Panc1 (cell line): ENCODE measurements at regions not wholly inside any gene's neighbourhood (a gene's known extent, or its start where the extent isn't known, plus 50 kb on each side); places are given as distances from the start of the nearest gene placed in this dataset.

Experiments used
- ATAC-seq: fragments of 200-7000 bp; cut with Tn5 transposase; 2 replicates; pipeline ENCODE4 v1.9.1; 2020; ENCODE audit warnings: mild to moderate bottlenecking, moderate library complexity
- BruUV-seq: library from RNA; stranded (reverse); fragments of 400-500 nt; replicated peaks from 2 replicates; lab custom pipeline; 2021; lab: Mats Ljungman, UMichigan
- CTCF ChIA-PET: fragments of 300-600 bp; sonication (Branson Sonifier 250); formaldehyde crosslinking; loops from one replicate; lab custom pipeline; 2022; ENCODE audit warnings: antibody characterized with exemption; lab: Charles Lee
- POLR2A ChIA-PET: fragments of 300-600 bp; sonication (Branson Sonifier 250); formaldehyde crosslinking; loops from one replicate; lab custom pipeline; 2022; ENCODE audit warnings: antibody characterized with exemption; lab: Charles Lee
- DNase-seq: peaks from one replicate; pipeline ENCODE4 v3.0.0-alpha.2; 2010; ENCODE audit warnings: low read depth, low spot score
- H3K27ac ChIP-seq: 2 replicates; pipeline ENCODE4 v1.5.1; 2011; ENCODE audit warnings: mild to moderate bottlenecking, low read length, inconsistent platforms
- H3K27me3 ChIP-seq: fragments of 200-500 bp; sonication (Bioruptor generic); 2 replicates; pipeline ENCODE4 v1.6.0; 2014; ENCODE audit warnings: low read length, inconsistent platforms; ENCODE audit not compliant: control insufficient read depth, insufficient read depth
- H3K36me3 ChIP-seq: fragments of 200-500 bp; sonication (Bioruptor generic); 2 replicates; pipeline ENCODE4 v1.5.1; 2014; ENCODE audit warnings: inconsistent platforms, mild to moderate bottlenecking, low read length, moderate library complexity; ENCODE audit not compliant: control insufficient read depth, insufficient read depth
- H3K4me1 ChIP-seq: 2 replicates; pipeline ENCODE4 v1.5.1; 2011; ENCODE audit warnings: inconsistent platforms, mild to moderate bottlenecking, low read length, moderate library complexity; ENCODE audit not compliant: control insufficient read depth, insufficient read depth
- H3K4me3 ChIP-seq, 2 experiments: 2 replicates each; pipeline ENCODE4 v1.5.1; 2011 to 2012; ENCODE audit warnings: low read depth in 2 of 2, low read length in 2 of 2, mild to moderate bottlenecking in 2 of 2, inconsistent platforms in 1 of 2, moderate library complexity in 1 of 2
- H3K9me3 ChIP-seq: fragments of 200-500 bp; sonication (Bioruptor generic); 2 replicates; pipeline ENCODE4 v1.5.1; 2014; ENCODE audit warnings: low read depth, mild to moderate bottlenecking, inconsistent platforms, low read length, moderate library complexity; ENCODE audit not compliant: control insufficient read depth, insufficient read depth
- CTCF ChIP-seq: fragments of 450-650 bp; IDR thresholded peaks from 2 replicates; pipeline ENCODE4 v1.5.1; 2017; ENCODE audit warnings: mild to moderate bottlenecking
- POLR2AphosphoS5 ChIP-seq: IDR thresholded peaks from 2 replicates; pipeline ENCODE4 v1.6.1; 2012; ENCODE audit warnings: mild to moderate bottlenecking, low read depth, low read length, moderate library complexity
- REST ChIP-seq, 2 experiments: IDR thresholded peaks; 2 replicates each; pipeline ENCODE4 v1.6.1; 2011 to 2012; ENCODE audit warnings: low read depth in 2 of 2, control low read depth in 1 of 2, low read length in 1 of 2, mild to moderate bottlenecking in 1 of 2, moderate library complexity in 1 of 2; ENCODE audit not compliant: insufficient read depth in 1 of 2
- SIN3A ChIP-seq: IDR thresholded peaks from 2 replicates; pipeline ENCODE4 v1.6.1; 2012; ENCODE audit warnings: low read depth, mild to moderate bottlenecking, low read length, moderate library complexity, borderline replicate concordance; ENCODE audit not compliant: insufficient read depth
- TCF7L2 ChIP-seq: IDR thresholded peaks from 2 replicates; pipeline ENCODE4 v1.6.1; 2011; ENCODE audit warnings: mild to moderate bottlenecking, low read depth, low read length, inconsistent platforms
- in situ Hi-C: cut with HindIII; loops from 2 replicates; pipeline ENCODE4 v1.10.0; 2016; ENCODE audit warnings: low sequenced_read_pairs, low pct_unique_long_range_greater_than_20kb
- intact Hi-C: fragments of 100-400 bp; cut with micrococcal nuclease; formaldehyde crosslinking; loops from one replicate; pipeline ENCODE4 v1.10.0; 2022; ENCODE audit not compliant: unreplicated experiment

- ChIA-PET POLR2A (no interaction called here), CTCF (no interaction called here)
- ATAC-seq (no peak), DNase-seq (no peak)
- Histone ChIP-seq H3K4me1 (peaks cover 7% of the 10 kb centered on the region), H3K27ac (no peak overlapping the region), H3K4me3 (no peak overlapping the region), H3K9me3 (no peaks in the 10 kb centered on the region), H3K36me3 (no peaks in the 10 kb centered on the region), H3K27me3 (no peaks in the 10 kb centered on the region)
- in situ Hi-C loops = no loop called here
- intact Hi-C loops = no loop called here
- no peak for TF ChIP-seq TCF7L2
- TF ChIP-seq REST (IDR thresholded peaks at IDR 0.05; ENCODE audit: insufficient read depth in 1 of 2, low read depth in 2 of 2, low read length in 1 of 2) = no peak
- no peak for TF ChIP-seq POLR2AphosphoS5
- no peak for TF ChIP-seq CTCF
- BruUV-seq = no TSS peak
Observed at GRCh38 chr10:3460420-3461128, 288.0 kb upstream of the PITRM1 start.

GRCh38 chr10:3455385-3456334 lies 283.1 kb upstream of the PITRM1 start:
- no TSS peak for BruUV-seq
- ATAC-seq (no peak), DNase-seq (no peak)
- H3K4me3 ChIP-seq = no peak overlapping the region
- no peaks in the 10 kb centered on the region for H3K27me3 ChIP-seq
- peaks cover 10% of the 10 kb centered on the region; the same call in 1 of the 2 replicates for H3K4me1 ChIP-seq
- POLR2A ChIA-PET = no interaction called here
- CTCF ChIA-PET = interaction anchor here (0.6 kb wide), 1 partner anchor 12 kb away, joined by 4 read pairs; no protein-coding TSS in a partner anchor
- intact Hi-C loops = no loop called here
- H3K36me3 ChIP-seq = no peaks in the 10 kb centered on the region
- no peaks in the 10 kb centered on the region for H3K9me3 ChIP-seq
- in situ Hi-C loops = no loop called here
- no peak for TF ChIP-seq TCF7L2
- TF ChIP-seq SIN3A = no peak
- TF ChIP-seq POLR2AphosphoS5 = no peak
- TF ChIP-seq CTCF = no peak
- TF ChIP-seq REST (IDR thresholded peaks at IDR 0.05; ENCODE audit: insufficient read depth in 1 of 2, low read depth in 2 of 2, low read length in 1 of 2) = no peak
- no peak overlapping the region for H3K27ac ChIP-seq
